ENCODE measurements at regions not wholly inside any gene's neighbourhood (a gene's known extent, or its start where the extent isn't known, plus 50 kb on each side); places are given as distances from the start of the nearest gene placed in this dataset.
A peak's percentile ranks its signal among the peaks of the same experiment; 100 is the strongest.

GRCh38 chr5:68730220-68730978 is 363.4 kb upstream of the SLC30A5 start:
- peak; percentile 94 for DNase-seq

GRCh38 chr5:68730979-68731654 is 362.7 kb upstream of the SLC30A5 start:
- no peak for DNase-seq

- DNase-seq, result no peak
These were observed 361.6 kb upstream of the SLC30A5 start for GRCh38 chr5:68732251-68732650.

- DNase-seq, result no peak
These were observed 359.0 kb upstream of the SLC30A5 start for GRCh38 chr5:68734781-68735180.

- DNase-seq, result no peak
These were observed 355.6 kb upstream of the SLC30A5 start for GRCh38 chr5:68738236-68738635.

GRCh38 chr5:68738841-68739240 is 355.0 kb upstream of the SLC30A5 start:
- DNase-seq, result no peak

GRCh38 chr5:68739752-68740151 is 354.1 kb upstream of the SLC30A5 start:
- no peak for DNase-seq

GRCh38 chr5:68740226-68740910 is 353.4 kb upstream of the SLC30A5 start:
- DNase-seq, result no peak

- peak; percentile 37 for DNase-seq
These were observed 349.6 kb upstream of the SLC30A5 start for GRCh38 chr5:68744206-68744605.

GRCh38 chr5:68745448-68745847 is 348.4 kb upstream of the SLC30A5 start:
- no peak for DNase-seq

- DNase-seq, result no peak
These were observed 347.6 kb upstream of the SLC30A5 start for GRCh38 chr5:68746220-68746619.

GRCh38 chr5:68746643-68747420 is 347.0 kb upstream of the SLC30A5 start:
- no peak for DNase-seq

GRCh38 chr5:68747521-68747920 is 346.3 kb upstream of the SLC30A5 start:
- no peak for DNase-seq

GRCh38 chr5:68748101-68748500 is 345.7 kb upstream of the SLC30A5 start:
- DNase-seq, result no peak

- DNase-seq, result no peak
These were observed 344.7 kb upstream of the SLC30A5 start for GRCh38 chr5:68749077-68749476.

GRCh38 chr5:68749631-68750030 is 344.2 kb upstream of the SLC30A5 start:
- no peak for DNase-seq

- DNase-seq, result no peak
These were observed 342.2 kb upstream of the SLC30A5 start for GRCh38 chr5:68751661-68752060.

GRCh38 chr5:68754536-68754935 is 339.3 kb upstream of the SLC30A5 start:
- no peak for DNase-seq

- no peak for DNase-seq
These were observed 338.5 kb upstream of the SLC30A5 start for GRCh38 chr5:68755293-68755692.

GRCh38 chr5:68757006-68757405 is 336.8 kb upstream of the SLC30A5 start:
- DNase-seq, result no peak

GRCh38 chr5:68757626-68758212 is 336.1 kb upstream of the SLC30A5 start:
- DNase-seq, result no peak

GRCh38 chr5:68759593-68759992 is 334.2 kb upstream of the SLC30A5 start:
- no peak for DNase-seq

GRCh38 chr5:68762201-68762600 is 331.6 kb upstream of the SLC30A5 start:
- no peak for DNase-seq
